Fibroblast of lung (primary cell): ENCODE measurements at regions not wholly inside any gene's neighbourhood (a gene's known extent, or its start where the extent isn't known, plus 50 kb on each side); places are given as distances from the start of the nearest gene placed in this dataset.

Experiments used
- DNase-seq, 2 donors: peaks; one replicate each; pipeline versions ENCODE4 v3.0.0 to v3.0.0-alpha.2; 2010; ENCODE audit warnings: low read depth in 2 of 2
- H2AFZ ChIP-seq: 2 replicates; pipeline ENCODE4 v1.5.1; 2012; ENCODE audit warnings: low read length, control low read depth, inconsistent platforms
- H3K27ac ChIP-seq: 2 replicates; pipeline ENCODE4 v1.5.1; 2011; ENCODE audit warnings: low read length, control low read depth; ENCODE audit not compliant: insufficient read depth
- H3K27me3 ChIP-seq: 2 replicates; pipeline ENCODE4 v1.5.1; 2011; ENCODE audit warnings: mild to moderate bottlenecking, low read length; ENCODE audit not compliant: control insufficient read depth, insufficient read depth
- H3K36me3 ChIP-seq: 2 replicates; pipeline ENCODE4 v1.5.1; 2011; ENCODE audit warnings: low read length; ENCODE audit not compliant: control insufficient read depth, insufficient read depth
- H3K4me1 ChIP-seq: 2 replicates; pipeline ENCODE4 v1.5.1; 2011; ENCODE audit warnings: low read length; ENCODE audit not compliant: control insufficient read depth, insufficient read depth; ENCODE audit errors: extremely low read depth
- H3K4me2 ChIP-seq: 2 replicates; pipeline ENCODE4 v1.5.1; 2011; ENCODE audit warnings: low read length, control low read depth; ENCODE audit not compliant: insufficient read depth; ENCODE audit errors: extremely low read depth
- H3K4me3 ChIP-seq, 4 experiments: fragments of 200-600 bp in 1 of 4; sonication (generic) in 1 of 4; replicated peaks in 1 of 4; 2 replicates each; pipeline ENCODE4 v1.5.1; 2011 to 2016; ENCODE audit warnings: low read length in 4 of 4, low read depth in 3 of 4, mild to moderate bottlenecking in 3 of 4, control low read depth in 2 of 4, inconsistent platforms in 1 of 4, mixed read lengths in 1 of 4; ENCODE audit not compliant: insufficient read depth in 1 of 4; ENCODE audit errors: control extremely low read depth in 1 of 4
- H3K79me2 ChIP-seq: 2 replicates; pipeline ENCODE4 v1.5.1; 2012; ENCODE audit warnings: mild to moderate bottlenecking, low read length, inconsistent platforms; ENCODE audit not compliant: control insufficient read depth, insufficient read depth
- H3K9ac ChIP-seq: 2 replicates; pipeline ENCODE4 v1.5.1; 2011; ENCODE audit warnings: mild to moderate bottlenecking, low read length, control low read depth; ENCODE audit not compliant: insufficient read depth
- H3K9me3 ChIP-seq: 2 replicates; pipeline ENCODE4 v1.5.1; 2012; ENCODE audit warnings: low read depth, low read length; ENCODE audit not compliant: control insufficient read depth, insufficient read depth
- H4K20me1 ChIP-seq: 2 replicates; pipeline ENCODE4 v1.5.1; 2011; ENCODE audit warnings: low read length; ENCODE audit not compliant: control insufficient read depth, insufficient read depth; ENCODE audit errors: extremely low read depth
- CTCF ChIP-seq, 2 donors: IDR thresholded peaks in 1 of 2; conservative IDR thresholded peaks in 1 of 2; 1 replicate in 1 of 2; 2 replicates in 1 of 2; pipeline ENCODE4 v1.5.1; 2011 to 2012; ENCODE audit warnings: low read length in 2 of 2, control low read depth in 1 of 2, inconsistent platforms in 1 of 2, low read depth in 1 of 2, mild to moderate bottlenecking in 1 of 2
- EZH2 ChIP-seq: IDR thresholded peaks from 2 replicates; pipeline ENCODE4 v1.5.1; 2012; ENCODE audit warnings: low read length, control low read depth, mild to moderate bottlenecking; ENCODE audit errors: missing control alignments

- H3K9me3 ChIP-seq, result no peaks in the 10 kb centered on the region
- no peak overlapping the region for H3K4me2 ChIP-seq
- H2AFZ ChIP-seq, result no peak overlapping the region
- H3K27ac ChIP-seq, result no peak overlapping the region
- no peak overlapping the region for H3K4me3 ChIP-seq
- H3K36me3 ChIP-seq, result no peaks in the 10 kb centered on the region
- H3K4me1 ChIP-seq, result no peaks in the 10 kb centered on the region
- DNase-seq, result no peak
- TF ChIP-seq EZH2 (no peak), CTCF (conservative IDR thresholded peaks at IDR 0.05 in 1 of 2, IDR thresholded peaks at IDR 0.05 in 1 of 2; ENCODE audit: low read depth in 1 of 2, low read length in 2 of 2) (no peak)
- no peaks in the 10 kb centered on the region for H3K79me2 ChIP-seq
- no peak overlapping the region for H3K9ac ChIP-seq
- no peaks in the 10 kb centered on the region for H3K27me3 ChIP-seq
- H4K20me1 ChIP-seq, result no peaks in the 10 kb centered on the region
Observed at GRCh38 chr10:9189448-9189847, 1135.0 kb downstream of the GATA3 start.

GRCh38 chr10:9193120-9193519 is 1138.6 kb downstream of the GATA3 start:
- Histone ChIP-seq H3K4me3 (no peak overlapping the region), H4K20me1 (no peaks in the 10 kb centered on the region), H3K4me2 (no peak overlapping the region), H3K79me2 (no peaks in the 10 kb centered on the region), H3K4me1 (no peaks in the 10 kb centered on the region), H3K27me3 (no peaks in the 10 kb centered on the region), H3K9me3 (no peaks in the 10 kb centered on the region), H3K27ac (no peak overlapping the region), H3K9ac (no peak overlapping the region), H2AFZ (no peak overlapping the region), H3K36me3 (no peaks in the 10 kb centered on the region)
- TF ChIP-seq EZH2 (no peak), CTCF (conservative IDR thresholded peaks at IDR 0.05 in 1 of 2, IDR thresholded peaks at IDR 0.05 in 1 of 2; ENCODE audit: low read depth in 1 of 2, low read length in 2 of 2) (no peak)
- DNase-seq, result no peak

DNA sequence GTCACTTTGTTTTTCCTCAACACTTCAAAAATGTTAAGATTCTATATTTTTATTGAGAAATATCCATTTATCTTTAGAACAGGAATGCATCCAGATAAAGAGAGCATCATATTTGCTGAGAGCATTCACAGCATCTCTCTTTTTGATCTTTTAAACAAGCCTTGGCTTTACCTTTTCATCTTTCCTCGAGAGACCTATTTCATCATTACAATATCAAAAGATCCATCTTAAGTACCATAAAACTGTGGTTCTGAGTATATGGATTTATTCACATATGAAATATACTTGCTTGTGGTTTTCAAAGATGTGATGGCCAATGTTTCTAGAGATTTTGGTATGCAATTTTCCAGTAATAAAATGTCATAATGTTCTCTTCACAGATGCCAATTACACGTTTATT is 1140.9 kb downstream of the GATA3 start:
- Histone ChIP-seq H4K20me1 (no peaks in the 10 kb centered on the region), H3K79me2 (no peaks in the 10 kb centered on the region), H3K27me3 (no peaks in the 10 kb centered on the region), H2AFZ (no peak overlapping the region), H3K4me3 (no peak overlapping the region), H3K27ac (no peak overlapping the region), H3K36me3 (no peaks in the 10 kb centered on the region), H3K9me3 (no peaks in the 10 kb centered on the region), H3K9ac (no peak overlapping the region), H3K4me2 (no peak overlapping the region), H3K4me1 (no peaks in the 10 kb centered on the region)
- no peak for DNase-seq
- no peak for TF ChIP-seq CTCF (conservative IDR thresholded peaks at IDR 0.05 in 1 of 2, IDR thresholded peaks at IDR 0.05 in 1 of 2; ENCODE audit: low read depth in 1 of 2, low read length in 2 of 2)
- TF ChIP-seq EZH2, result no peak
